Gastrocnemius medialis (tissue), 4 donors: ENCODE measurements at regions not wholly inside any gene's neighbourhood (a gene's known extent, or its start where the extent isn't known, plus 50 kb on each side); places are given as distances from the start of the nearest gene placed in this dataset.

Experiments
- POLR2A ChIP-seq, 2 donors: fragments of 450-650 bp; IDR thresholded peaks; one replicate each; pipeline ENCODE4 v1.6.1; 2017; ENCODE audit warnings: antibody characterized with exemption in 2 of 2, mild to moderate bottlenecking in 2 of 2, moderate library complexity in 2 of 2
- TF ChIP-seq, protein P1 (sequence below), 5 experiments: fragments of 450-650 bp in 3 of 5; fragments of 200-600 bp in 2 of 5; sonication (generic) in 2 of 5; IDR thresholded peaks in 4 of 5; conservative IDR thresholded peaks in 1 of 5; 1 replicate in 4 of 5; 2 replicates in 1 of 5; pipeline ENCODE4 v1.5.1; 2016 to 2019; ENCODE audit warnings: antibody characterized with exemption in 5 of 5, mild to moderate bottlenecking in 3 of 5, moderate library complexity in 3 of 5

DNA sequence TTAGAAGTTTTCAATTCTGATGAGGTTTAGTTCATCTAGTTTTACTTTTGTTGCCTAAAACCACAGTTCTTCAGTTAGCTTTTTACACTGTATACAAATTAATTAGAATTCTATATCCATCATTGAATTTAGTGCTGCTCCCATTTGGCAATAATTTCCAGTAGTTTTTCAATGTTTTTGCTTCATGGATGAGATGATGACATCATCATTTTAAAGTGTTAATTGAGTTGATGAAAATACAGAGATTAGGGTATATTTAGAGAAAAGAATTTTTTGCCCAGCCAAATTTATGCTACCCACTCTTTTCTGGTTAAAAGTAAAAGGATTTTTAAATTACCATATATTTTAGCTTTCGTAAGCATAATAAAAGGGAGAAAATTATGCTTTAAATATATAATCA, 323.8 kb downstream of the TMEM167A start:
- TF ChIP-seq, protein P1, sequence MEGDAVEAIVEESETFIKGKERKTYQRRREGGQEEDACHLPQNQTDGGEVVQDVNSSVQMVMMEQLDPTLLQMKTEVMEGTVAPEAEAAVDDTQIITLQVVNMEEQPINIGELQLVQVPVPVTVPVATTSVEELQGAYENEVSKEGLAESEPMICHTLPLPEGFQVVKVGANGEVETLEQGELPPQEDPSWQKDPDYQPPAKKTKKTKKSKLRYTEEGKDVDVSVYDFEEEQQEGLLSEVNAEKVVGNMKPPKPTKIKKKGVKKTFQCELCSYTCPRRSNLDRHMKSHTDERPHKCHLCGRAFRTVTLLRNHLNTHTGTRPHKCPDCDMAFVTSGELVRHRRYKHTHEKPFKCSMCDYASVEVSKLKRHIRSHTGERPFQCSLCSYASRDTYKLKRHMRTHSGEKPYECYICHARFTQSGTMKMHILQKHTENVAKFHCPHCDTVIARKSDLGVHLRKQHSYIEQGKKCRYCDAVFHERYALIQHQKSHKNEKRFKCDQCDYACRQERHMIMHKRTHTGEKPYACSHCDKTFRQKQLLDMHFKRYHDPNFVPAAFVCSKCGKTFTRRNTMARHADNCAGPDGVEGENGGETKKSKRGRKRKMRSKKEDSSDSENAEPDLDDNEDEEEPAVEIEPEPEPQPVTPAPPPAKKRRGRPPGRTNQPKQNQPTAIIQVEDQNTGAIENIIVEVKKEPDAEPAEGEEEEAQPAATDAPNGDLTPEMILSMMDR (IDR thresholded peaks at IDR 0.05 in 4 of 5, conservative IDR thresholded peaks at IDR 0.05 in 1 of 5), result no peak
- TF ChIP-seq POLR2A (IDR thresholded peaks at IDR 0.05), result no peak
